ENCODE measurements at regions not wholly inside any gene's neighbourhood (a gene's known extent, or its start where the extent isn't known, plus 50 kb on each side); places are given as distances from the start of the nearest gene placed in this dataset.

DNA sequence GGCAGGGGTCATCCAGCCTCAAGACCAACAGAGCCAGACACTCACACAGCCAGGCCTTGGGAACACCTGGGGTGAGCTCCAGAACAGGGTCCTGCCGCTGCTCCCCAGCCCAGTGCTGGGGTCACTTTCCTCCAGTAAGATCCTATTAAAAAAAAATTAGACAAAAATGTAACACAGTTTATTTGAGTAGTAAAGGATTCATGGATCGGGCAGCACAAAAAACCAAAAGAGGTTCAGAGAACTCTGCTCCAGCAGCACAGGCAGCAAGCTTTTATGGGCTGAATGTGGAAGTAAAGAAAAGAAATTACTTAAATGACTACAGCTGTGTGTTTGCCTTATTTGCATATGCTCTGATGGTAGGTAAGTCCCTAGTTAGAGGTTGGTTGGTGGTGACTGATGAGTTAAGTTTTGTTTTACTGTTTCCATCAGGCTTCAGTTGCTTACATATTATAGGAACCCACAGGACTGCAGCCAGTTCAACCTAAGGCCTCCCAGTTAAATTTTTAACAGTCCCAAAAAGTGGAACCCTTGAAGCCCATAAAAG lies 80.5 kb upstream of the FGFR2 start:
- no TSS peak for BruUV-seq (replicated peaks)
- POLR2A ChIA-PET: no interaction called here

DNA sequence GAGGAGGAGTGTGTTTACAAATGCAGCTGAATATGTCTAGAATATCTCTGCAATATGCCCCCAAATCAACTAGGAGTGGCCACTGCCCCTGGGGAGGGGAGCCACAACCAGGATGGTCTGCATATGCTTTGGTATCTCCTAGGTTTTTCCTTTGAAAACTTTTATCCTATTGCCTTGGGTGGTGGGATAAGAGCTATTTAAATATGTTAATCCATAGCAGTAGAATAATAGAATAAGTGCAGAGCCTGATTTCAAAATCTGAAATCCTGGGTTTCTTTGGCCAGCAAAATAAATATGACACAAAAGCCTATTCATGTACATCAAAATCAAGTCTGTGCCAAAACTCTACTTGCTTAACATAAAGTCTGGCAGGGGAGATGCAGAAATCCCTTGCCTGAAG lies 79.6 kb upstream of the FGFR2 start:
- in situ Hi-C loops (cut with HindIII; ENCODE audit: low pct_unique_long_range_greater_than_20kb, low sequenced_read_pairs) (no loop called here), intact Hi-C loops (cut with micrococcal nuclease; ENCODE audit: unreplicated experiment) (no loop called here)
- no peak for ATAC-seq
- H3K27me3 ChIP-seq (ENCODE audit: control insufficient read depth, insufficient read depth, low read length): peaks cover 11% of the 10 kb centered on the region
- no peaks in the 10 kb centered on the region for H3K36me3 ChIP-seq (ENCODE audit: control insufficient read depth, insufficient read depth, low read length)
- no peak overlapping the region for H3K27ac ChIP-seq (ENCODE audit: low read length)
- ChIA-PET CTCF (no interaction called here), POLR2A (no interaction called here)
- no peak overlapping the region for H3K4me3 ChIP-seq (ENCODE audit: low read depth in 2 of 2, low read length in 2 of 2)
- no peaks in the 10 kb centered on the region for H3K9me3 ChIP-seq (ENCODE audit: control insufficient read depth, insufficient read depth, low read depth, low read length)
- DNase-seq (ENCODE audit: low read depth, low spot score): no peak
- H3K4me1 ChIP-seq (ENCODE audit: control insufficient read depth, insufficient read depth, low read length): no peaks in the 10 kb centered on the region
- TF ChIP-seq TCF7L2 (IDR thresholded peaks at IDR 0.05; ENCODE audit: low read depth, low read length) (no peak), SIN3A (IDR thresholded peaks at IDR 0.05; ENCODE audit: borderline replicate concordance, insufficient read depth, low read depth, low read length) (no peak), POLR2AphosphoS5 (IDR thresholded peaks at IDR 0.05; ENCODE audit: low read depth, low read length) (no peak)
- TF ChIP-seq, protein P1, sequence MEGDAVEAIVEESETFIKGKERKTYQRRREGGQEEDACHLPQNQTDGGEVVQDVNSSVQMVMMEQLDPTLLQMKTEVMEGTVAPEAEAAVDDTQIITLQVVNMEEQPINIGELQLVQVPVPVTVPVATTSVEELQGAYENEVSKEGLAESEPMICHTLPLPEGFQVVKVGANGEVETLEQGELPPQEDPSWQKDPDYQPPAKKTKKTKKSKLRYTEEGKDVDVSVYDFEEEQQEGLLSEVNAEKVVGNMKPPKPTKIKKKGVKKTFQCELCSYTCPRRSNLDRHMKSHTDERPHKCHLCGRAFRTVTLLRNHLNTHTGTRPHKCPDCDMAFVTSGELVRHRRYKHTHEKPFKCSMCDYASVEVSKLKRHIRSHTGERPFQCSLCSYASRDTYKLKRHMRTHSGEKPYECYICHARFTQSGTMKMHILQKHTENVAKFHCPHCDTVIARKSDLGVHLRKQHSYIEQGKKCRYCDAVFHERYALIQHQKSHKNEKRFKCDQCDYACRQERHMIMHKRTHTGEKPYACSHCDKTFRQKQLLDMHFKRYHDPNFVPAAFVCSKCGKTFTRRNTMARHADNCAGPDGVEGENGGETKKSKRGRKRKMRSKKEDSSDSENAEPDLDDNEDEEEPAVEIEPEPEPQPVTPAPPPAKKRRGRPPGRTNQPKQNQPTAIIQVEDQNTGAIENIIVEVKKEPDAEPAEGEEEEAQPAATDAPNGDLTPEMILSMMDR (IDR thresholded peaks at IDR 0.05): no peak
- TF ChIP-seq, protein P2, sequence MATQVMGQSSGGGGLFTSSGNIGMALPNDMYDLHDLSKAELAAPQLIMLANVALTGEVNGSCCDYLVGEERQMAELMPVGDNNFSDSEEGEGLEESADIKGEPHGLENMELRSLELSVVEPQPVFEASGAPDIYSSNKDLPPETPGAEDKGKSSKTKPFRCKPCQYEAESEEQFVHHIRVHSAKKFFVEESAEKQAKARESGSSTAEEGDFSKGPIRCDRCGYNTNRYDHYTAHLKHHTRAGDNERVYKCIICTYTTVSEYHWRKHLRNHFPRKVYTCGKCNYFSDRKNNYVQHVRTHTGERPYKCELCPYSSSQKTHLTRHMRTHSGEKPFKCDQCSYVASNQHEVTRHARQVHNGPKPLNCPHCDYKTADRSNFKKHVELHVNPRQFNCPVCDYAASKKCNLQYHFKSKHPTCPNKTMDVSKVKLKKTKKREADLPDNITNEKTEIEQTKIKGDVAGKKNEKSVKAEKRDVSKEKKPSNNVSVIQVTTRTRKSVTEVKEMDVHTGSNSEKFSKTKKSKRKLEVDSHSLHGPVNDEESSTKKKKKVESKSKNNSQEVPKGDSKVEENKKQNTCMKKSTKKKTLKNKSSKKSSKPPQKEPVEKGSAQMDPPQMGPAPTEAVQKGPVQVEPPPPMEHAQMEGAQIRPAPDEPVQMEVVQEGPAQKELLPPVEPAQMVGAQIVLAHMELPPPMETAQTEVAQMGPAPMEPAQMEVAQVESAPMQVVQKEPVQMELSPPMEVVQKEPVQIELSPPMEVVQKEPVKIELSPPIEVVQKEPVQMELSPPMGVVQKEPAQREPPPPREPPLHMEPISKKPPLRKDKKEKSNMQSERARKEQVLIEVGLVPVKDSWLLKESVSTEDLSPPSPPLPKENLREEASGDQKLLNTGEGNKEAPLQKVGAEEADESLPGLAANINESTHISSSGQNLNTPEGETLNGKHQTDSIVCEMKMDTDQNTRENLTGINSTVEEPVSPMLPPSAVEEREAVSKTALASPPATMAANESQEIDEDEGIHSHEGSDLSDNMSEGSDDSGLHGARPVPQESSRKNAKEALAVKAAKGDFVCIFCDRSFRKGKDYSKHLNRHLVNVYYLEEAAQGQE (IDR thresholded peaks at IDR 0.05; ENCODE audit: insufficient read depth in 1 of 2, low read depth in 2 of 2, low read length in 1 of 2): no peak
- no TSS peak for BruUV-seq (replicated peaks)

More for the DNA sequence above, 80.5 kb upstream of the FGFR2 start:
- ATAC-seq (no peak), DNase-seq (ENCODE audit: low read depth, low spot score) (no peak)
- TF ChIP-seq POLR2AphosphoS5 (IDR thresholded peaks at IDR 0.05; ENCODE audit: low read depth, low read length) (no peak), TCF7L2 (IDR thresholded peaks at IDR 0.05; ENCODE audit: low read depth, low read length) (no peak), SIN3A (IDR thresholded peaks at IDR 0.05; ENCODE audit: borderline replicate concordance, insufficient read depth, low read depth, low read length) (no peak)
- TF ChIP-seq, protein P2 (IDR thresholded peaks at IDR 0.05; ENCODE audit: insufficient read depth in 1 of 2, low read depth in 2 of 2, low read length in 1 of 2): no peak
- TF ChIP-seq, protein P1 (IDR thresholded peaks at IDR 0.05): no peak
- in situ Hi-C loops (cut with HindIII; ENCODE audit: low pct_unique_long_range_greater_than_20kb, low sequenced_read_pairs): no loop called here
- no peak overlapping the region for H3K27ac ChIP-seq (ENCODE audit: low read length)
- CTCF ChIA-PET: no interaction called here
- no peaks in the 10 kb centered on the region for H3K4me1 ChIP-seq (ENCODE audit: control insufficient read depth, insufficient read depth, low read length)
- no peaks in the 10 kb centered on the region for H3K9me3 ChIP-seq (ENCODE audit: control insufficient read depth, insufficient read depth, low read depth, low read length)
- H3K4me3 ChIP-seq (ENCODE audit: low read depth in 2 of 2, low read length in 2 of 2): no peak overlapping the region
- H3K27me3 ChIP-seq (ENCODE audit: control insufficient read depth, insufficient read depth, low read length): peaks cover 11% of the 10 kb centered on the region
- intact Hi-C loops (cut with micrococcal nuclease; ENCODE audit: unreplicated experiment): no loop called here
- H3K36me3 ChIP-seq (ENCODE audit: control insufficient read depth, insufficient read depth, low read length): no peaks in the 10 kb centered on the region

Measured in Panc1 (cell line).